Umbilical cord (tissue), 1 donor: ENCODE measurements at regions not wholly inside any gene's neighbourhood (a gene's known extent, or its start where the extent isn't known, plus 50 kb on each side); places are given as distances from the start of the nearest gene placed in this dataset.

Experiments used
- DNase-seq: peaks from one replicate; pipeline ENCODE4 v3.0.0-alpha.2; 2015; ENCODE audit warnings: low spot score

DNA sequence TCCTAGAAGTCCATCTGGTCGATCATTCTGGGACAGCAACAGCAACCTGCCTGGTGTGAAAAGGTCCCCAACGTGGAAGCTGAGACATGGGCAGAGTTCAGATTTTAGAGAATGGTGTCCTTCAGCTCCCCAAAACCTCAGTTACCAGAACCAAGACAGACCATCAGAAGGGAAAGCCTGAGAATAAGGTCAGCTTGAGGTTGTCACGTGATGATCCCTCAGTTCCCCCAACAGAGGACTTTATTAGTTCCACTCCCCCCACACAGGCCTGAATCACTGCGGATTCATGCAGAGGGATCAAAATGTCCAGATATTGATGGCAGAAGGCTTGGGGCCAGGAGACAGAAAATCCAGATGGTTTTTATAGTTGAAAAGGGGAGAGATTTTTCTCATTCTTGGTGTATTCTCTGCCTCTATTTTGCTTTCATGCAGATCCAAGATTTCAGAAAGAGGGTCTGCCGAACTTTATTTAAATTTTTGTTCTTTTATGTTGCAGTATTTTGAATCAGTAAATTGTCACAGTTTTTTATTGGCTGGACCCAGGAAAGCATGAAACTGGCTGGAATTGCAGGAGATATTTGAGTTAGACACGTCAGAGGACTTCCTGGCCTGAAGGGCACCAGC, 139.0 kb upstream of the NTM start:
- peak; percentile 93 for DNase-seq

DNA sequence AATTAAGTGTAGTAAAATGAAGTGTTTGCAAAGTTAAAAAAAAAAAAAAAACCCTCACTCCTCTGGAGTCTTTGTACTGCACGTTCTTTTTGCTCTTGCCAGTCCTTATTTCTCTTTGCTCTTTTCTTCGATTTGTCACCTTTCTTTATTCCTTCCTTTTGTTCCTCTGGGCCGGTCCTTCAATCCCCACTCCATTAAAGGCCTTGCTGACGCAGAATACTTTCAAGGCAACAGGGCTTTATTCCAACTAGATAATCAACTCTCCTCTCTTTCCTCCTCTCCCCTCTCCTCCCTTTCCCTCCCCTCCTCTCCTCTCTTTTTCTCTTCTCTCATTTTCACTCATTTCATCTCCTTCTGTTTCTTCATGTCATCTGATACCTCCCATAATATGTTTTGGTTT, 138.2 kb upstream of the NTM start:
- peak; percentile 50 for DNase-seq

GRCh38 chr11:131234221-131234620, 136.2 kb upstream of the NTM start:
- DNase-seq = no peak

DNA sequence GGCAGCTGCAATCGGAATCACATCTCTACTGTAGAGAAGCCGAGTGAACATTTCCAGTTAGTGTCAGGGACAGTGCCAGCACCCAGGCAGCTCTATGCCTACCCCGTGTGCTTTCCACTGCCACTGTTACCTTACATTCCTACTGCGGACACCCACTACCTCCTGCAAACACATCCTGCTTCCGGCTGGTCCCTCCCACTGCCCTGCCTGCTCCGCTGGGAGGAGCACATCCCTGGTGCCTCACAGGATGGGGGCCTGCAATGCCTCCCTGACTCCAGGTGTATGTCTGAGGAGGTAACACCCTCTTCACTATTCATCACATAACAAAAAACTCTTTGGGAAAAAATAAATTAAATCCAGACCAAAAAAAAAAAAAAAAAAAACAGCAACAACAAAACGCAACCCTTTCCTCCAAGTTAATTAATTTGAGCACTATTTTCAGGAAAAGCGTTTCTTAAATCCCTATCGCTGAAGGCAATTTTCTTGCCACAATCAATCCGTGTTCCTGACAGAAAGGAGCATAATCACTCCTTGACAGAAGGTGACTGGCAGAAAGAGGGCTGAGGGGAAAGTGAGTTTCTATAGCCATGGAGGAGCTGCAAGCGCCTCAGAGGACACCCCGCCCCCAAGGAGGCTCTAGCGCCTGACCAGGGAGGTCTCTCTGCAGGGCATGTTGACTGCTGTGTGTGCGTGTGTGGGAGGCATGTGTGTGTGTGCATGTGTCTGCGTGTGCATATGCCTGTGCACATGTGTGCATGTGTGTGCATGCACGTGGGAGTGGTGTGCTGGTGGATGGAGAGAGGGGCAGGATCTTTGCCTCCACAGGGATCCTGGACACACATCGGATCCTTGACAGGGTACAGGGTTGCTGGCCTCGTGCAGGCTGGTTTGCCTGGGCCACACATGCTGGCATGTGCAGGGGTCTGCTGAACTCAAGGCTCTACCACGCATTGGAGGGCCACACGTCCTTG, 134.8 kb upstream of the NTM start:
- no peak for DNase-seq

- DNase-seq = no peak
Measured at GRCh38 chr11:131240421-131240820, 130.0 kb upstream of the NTM start.

DNA sequence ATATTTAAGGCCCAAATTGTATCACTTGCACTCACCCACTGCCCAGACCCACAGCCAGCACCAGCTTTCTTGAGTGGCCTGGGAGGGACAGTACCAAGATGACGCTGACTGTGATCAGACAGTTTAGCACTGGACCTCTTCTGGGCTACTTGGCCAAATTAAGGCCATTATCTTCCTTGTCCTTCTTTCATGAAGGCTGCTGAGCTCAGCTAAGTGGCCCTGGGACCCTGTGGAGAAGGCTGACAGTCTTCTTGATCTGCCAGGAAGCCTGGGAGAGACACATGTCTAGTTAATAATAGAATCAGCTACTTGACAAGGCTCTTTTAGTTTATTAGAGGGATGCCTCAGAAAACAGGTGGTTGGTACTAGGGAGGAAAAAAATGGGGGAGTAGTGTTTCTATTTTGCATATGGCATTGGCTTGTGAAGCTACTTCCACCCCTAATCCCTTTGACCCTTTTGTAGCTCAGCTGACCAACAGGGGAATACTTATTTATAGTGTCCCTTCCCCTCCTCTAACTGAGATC, 127.9 kb upstream of the NTM start:
- no peak for DNase-seq

DNA sequence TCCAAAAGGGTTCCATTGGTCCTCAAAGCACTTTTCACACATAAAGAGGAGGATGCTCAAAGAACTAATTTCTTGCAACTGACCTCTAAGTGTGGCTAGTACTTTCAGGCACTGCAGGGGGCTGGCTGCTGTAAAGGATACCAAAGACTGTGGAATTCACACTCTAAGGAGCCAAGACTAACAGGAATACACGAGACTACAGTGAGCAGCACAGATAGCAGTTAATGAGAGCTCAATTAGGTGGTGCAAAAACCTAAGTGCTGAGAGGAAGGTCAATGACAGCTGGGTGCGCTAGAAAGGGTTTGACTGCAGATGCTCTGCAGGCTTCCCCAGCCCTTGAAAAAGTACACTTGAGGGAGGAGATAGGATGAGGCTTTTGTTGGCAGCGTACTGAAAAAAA, 124.3 kb upstream of the NTM start:
- DNase-seq = no peak

GRCh38 chr11:131246663-131247062, 123.8 kb upstream of the NTM start:
- no peak for DNase-seq

GRCh38 chr11:131248588-131248987, 121.8 kb upstream of the NTM start:
- DNase-seq = no peak

DNA sequence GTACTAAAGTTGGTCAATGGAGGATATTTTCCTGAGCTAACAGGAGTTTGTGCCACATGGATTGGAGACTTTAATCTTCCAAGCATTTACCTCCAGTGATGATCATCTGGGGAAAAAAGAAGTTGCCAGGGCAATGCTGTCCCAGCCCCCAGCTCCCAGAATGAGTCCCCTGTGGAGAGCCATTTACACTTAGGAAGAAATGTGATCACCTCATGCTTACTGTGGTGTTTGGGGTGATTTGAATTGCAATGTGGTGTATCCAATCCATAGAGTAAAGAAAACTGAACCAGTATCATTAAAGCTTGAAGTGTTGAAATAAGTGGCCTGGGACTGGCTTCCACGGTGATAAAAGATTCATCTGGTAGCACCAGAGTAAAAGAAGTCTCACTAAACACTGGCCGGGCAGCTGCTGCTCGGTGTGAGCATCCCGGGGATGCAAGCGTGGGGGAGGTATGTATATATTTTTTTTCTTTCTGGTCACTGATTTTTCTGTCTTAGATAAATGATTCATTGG, 117.2 kb upstream of the NTM start:
- no peak for DNase-seq

GRCh38 chr11:131253656-131254151, 116.7 kb upstream of the NTM start:
- DNase-seq = peak; percentile 89

DNA sequence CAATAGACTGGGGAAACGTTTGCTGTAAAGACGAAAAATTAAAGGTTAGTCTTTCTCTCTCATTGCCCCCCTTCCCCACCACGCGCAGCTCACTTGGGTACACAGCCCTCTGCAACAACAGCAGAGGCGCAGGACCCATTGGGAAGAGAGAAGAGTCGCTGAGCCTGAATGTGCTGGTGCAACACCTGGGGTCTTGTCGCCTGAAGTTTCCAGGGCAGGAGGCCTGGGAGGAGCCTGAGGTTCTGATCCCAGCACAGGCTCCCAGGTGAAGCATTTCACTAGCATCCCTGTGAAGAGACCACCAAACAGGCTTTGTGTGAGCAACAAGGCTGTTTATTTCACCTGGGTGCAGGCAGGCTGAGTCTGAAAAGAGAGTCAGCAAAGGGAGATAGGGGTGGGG, 116.2 kb upstream of the NTM start:
- no peak for DNase-seq

GRCh38 chr11:131274233-131274632, 96.2 kb upstream of the NTM start:
- DNase-seq = no peak

DNA sequence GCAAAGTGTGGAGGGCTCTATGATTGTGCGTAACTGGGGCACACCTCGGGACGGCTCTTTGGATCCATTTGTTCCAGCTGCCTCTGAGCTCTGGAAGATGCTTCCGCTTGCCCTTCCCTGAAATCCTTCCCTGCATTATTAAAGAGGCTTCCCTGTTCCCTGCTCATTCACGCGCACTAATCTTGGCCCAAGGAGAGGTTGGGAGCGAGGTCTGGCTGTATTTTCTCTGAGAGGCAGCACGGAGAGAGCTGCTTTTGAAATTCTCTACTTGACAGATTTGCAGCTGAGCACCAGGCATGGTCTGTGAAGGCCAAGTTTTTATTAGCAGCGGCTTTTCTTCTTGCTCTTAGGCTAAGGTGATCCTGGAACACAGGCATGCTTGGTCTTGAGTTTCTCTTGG, 94.8 kb upstream of the NTM start:
- peak; percentile 76 for DNase-seq

DNA sequence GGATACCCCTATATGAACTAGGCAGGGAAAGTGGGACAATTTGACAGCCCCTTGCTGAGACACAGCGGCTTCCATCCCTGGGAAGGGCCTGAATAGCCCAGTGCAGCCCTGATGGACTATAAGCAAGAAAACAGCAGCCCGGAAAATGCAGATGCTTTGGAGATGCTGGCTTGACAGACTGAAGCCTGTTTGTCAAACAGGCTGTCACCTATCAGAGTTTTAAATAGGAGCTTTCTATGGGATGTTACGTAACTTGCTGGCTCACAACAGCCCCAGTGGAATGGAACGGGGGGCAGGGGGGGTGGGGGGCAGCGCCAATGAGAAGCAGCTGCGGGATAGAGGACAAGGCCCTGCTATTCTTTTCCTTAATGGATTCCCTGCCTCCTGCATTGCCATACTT, 91.9 kb upstream of the NTM start:
- no peak for DNase-seq

- no peak for DNase-seq
Measured at GRCh38 chr11:131279654-131280384, 90.6 kb upstream of the NTM start.

DNA sequence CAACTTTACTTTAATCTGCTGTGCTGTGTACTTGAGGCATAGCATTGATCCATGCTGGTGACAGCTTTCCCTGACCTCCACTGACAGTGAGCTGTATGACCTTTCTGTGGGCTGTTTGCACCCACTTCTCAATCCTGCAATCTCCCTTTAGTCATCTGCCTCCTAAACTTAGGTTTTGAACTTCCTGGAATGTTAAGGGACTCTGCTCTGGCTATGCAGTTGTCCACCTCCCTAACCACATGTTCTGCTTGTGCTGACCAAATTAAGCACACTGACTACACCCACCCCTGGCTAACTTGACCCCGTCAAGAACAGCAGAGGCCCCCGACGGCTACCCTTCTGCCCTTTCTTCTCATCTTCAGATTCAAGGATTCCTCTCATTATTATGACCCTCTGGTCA, 89.1 kb upstream of the NTM start:
- DNase-seq = no peak

DNA sequence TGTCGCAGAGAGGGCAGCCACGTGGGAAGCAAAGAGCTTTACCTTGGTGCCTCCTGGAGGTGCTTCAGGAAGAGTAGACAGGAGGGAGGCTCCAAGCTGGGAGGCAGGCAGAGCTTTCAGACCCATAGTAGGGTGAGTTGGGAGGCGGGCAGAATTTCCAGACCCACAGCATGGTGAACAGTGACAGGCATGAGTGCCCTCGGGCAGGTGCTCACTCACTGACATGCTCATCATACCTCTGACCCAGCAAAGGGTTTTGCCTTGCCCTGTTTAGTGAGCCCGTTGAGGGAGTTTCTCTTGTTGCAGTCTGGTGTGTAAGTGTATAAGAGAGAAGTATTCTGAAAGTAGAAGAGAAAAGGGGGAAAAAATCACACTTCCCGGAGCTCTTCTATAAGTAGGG, 86.4 kb upstream of the NTM start:
- DNase-seq = no peak

DNA sequence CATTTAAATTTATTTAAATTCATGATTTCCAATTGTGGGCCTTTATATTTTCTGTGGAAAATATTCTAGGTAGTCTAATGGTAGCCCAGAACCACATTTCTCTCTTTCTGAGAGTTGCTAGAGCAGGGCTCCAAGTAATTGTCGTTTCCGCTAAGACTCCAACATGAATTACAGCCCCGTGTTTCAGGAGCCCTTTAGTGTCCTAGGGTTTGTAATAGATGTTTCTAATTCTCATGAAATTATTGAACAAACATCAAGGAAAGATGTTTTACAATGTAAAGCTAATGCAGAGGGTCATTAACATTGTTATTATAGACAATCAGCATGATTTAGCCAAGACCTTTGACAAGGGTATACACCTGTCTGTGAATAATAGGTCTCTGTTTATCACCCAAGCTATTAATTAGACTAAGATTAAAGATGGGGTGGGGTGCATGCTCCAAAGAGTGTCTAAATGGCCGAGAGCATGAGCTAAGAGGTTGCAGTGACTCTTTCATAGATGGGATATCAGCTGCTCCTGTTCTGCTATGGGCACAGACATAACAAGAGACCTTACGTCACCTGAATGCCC, 81.8 kb upstream of the NTM start:
- no peak for DNase-seq

- peak; percentile 83 for DNase-seq
Measured at GRCh38 chr11:131290185-131290584, 80.2 kb upstream of the NTM start.

- DNase-seq = no peak
Measured at GRCh38 chr11:131295986-131296385, 74.4 kb upstream of the NTM start.
